ENCODE measurements at regions not wholly inside any gene's neighbourhood (a gene's known extent, or its start where the extent isn't known, plus 50 kb on each side); places are given as distances from the start of the nearest gene placed in this dataset.

DNA sequence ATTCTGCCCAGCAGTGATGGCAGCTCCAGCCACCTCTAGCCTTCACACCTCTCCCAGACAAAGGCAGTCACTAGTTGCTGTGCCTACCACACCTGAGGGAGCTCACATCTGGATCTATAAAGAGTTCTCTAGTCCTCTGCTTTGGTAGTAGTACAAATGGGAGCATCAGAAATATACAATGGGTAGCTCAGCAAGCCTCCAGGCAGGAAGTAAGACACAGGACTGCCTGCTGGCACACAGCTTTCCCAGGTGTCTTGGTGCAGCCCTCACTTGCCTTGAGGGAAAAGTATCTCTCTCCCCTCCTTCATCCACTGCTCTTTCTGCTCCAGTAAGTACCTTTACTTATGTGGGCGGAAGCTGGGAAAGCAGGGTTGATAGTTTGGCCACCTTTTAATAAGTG lies 212.9 kb upstream of the SLC7A11 start:
- H3K27ac Mint-ChIP-seq (ENCODE audit: unreplicated experiment) = no peak overlapping the region
- no peaks in the 10 kb centered on the region for H3K4me1 Mint-ChIP-seq (ENCODE audit: unreplicated experiment)

GRCh38 chr4:138452826-138453225 lies 210.7 kb upstream of the SLC7A11 start:
- H3K27me3 Mint-ChIP-seq (ENCODE audit: unreplicated experiment) = no peaks in the 10 kb centered on the region
- H3K4me3 Mint-ChIP-seq (ENCODE audit: unreplicated experiment) = no peak overlapping the region
- no peaks in the 10 kb centered on the region for H3K9me3 Mint-ChIP-seq (ENCODE audit: unreplicated experiment)
- DNase-seq (ENCODE audit: extremely low spot score, unreplicated experiment) = no peak
- H3K27ac Mint-ChIP-seq (ENCODE audit: unreplicated experiment) = no peak overlapping the region
- no peaks in the 10 kb centered on the region for H3K4me1 Mint-ChIP-seq (ENCODE audit: unreplicated experiment)
- H3K36me3 Mint-ChIP-seq (ENCODE audit: unreplicated experiment) = no peaks in the 10 kb centered on the region
- TF ChIP-seq, protein P1, sequence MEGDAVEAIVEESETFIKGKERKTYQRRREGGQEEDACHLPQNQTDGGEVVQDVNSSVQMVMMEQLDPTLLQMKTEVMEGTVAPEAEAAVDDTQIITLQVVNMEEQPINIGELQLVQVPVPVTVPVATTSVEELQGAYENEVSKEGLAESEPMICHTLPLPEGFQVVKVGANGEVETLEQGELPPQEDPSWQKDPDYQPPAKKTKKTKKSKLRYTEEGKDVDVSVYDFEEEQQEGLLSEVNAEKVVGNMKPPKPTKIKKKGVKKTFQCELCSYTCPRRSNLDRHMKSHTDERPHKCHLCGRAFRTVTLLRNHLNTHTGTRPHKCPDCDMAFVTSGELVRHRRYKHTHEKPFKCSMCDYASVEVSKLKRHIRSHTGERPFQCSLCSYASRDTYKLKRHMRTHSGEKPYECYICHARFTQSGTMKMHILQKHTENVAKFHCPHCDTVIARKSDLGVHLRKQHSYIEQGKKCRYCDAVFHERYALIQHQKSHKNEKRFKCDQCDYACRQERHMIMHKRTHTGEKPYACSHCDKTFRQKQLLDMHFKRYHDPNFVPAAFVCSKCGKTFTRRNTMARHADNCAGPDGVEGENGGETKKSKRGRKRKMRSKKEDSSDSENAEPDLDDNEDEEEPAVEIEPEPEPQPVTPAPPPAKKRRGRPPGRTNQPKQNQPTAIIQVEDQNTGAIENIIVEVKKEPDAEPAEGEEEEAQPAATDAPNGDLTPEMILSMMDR (IDR thresholded peaks at IDR 0.05) = no peak

More for the DNA sequence above, 212.9 kb upstream of the SLC7A11 start:
- H3K27me3 Mint-ChIP-seq (ENCODE audit: unreplicated experiment) = no peaks in the 10 kb centered on the region
- H3K9me3 Mint-ChIP-seq (ENCODE audit: unreplicated experiment) = no peaks in the 10 kb centered on the region
- H3K36me3 Mint-ChIP-seq (ENCODE audit: unreplicated experiment) = no peaks in the 10 kb centered on the region
- H3K4me3 Mint-ChIP-seq (ENCODE audit: unreplicated experiment) = no peak overlapping the region
- no peak for DNase-seq (ENCODE audit: extremely low spot score, unreplicated experiment)
- TF ChIP-seq, protein P1 (IDR thresholded peaks at IDR 0.05) = no peak

DNA sequence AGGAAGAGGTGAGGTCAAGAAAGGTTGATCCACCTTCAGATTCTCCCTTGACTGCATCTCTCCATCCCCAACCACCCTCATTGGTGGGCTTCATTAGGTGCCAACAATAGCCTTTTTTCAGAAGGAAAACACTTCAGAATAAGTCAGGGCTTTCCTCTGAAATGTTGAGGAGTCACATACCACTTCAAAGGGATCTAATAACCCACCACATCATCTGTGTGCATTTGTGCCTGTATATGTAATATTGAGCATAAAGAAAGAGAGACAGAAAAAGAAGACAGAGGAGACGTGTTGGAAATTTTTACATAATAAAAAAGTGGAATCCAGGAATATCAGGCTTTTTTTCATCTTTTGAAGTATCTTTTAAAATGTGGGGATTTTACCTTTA lies 209.1 kb upstream of the SLC7A11 start:
- Mint-ChIP-seq H3K4me3 (ENCODE audit: unreplicated experiment) (no peak overlapping the region), H3K9me3 (ENCODE audit: unreplicated experiment) (no peaks in the 10 kb centered on the region), H3K4me1 (ENCODE audit: unreplicated experiment) (no peaks in the 10 kb centered on the region), H3K27ac (ENCODE audit: unreplicated experiment) (no peak overlapping the region), H3K36me3 (ENCODE audit: unreplicated experiment) (no peaks in the 10 kb centered on the region), H3K27me3 (ENCODE audit: unreplicated experiment) (no peaks in the 10 kb centered on the region)
- no peak for DNase-seq (ENCODE audit: extremely low spot score, unreplicated experiment)
- TF ChIP-seq, protein P1 (IDR thresholded peaks at IDR 0.05) = no peak

DNA sequence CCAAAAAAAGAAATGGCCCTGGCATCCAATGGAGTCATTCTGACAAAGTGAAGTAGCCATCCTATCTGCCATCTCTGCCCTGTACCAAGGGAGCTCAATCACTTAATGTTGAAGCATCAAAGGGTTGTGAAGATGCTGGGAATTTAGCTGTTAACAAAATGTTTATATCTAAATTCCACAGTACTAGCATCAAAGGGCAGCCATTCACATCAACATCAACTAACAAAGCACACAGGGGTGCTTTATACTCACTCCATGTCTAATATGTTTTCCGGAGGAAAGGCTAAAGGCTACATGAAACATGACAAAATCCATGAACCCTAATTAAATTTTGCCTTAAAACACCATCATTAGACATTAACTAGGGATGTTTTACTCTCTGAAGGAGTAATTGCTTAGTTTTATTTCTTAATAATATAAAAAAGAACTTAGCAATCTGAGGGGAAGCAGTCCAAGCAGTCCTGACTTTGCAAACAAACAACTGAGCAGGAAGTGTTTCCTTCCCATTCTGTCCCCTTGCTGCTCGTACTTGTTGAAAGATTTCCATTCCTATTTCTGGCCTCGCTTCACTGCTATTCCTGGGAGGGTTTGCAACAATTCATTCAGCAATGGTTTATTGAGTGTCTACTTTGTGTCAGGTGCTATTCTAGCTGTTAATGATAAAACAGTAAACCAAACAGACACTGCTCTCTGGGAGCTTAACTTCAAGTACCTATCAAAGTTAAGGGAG lies 208.6 kb upstream of the SLC7A11 start:
- Mint-ChIP-seq H3K27me3 (ENCODE audit: unreplicated experiment) (no peaks in the 10 kb centered on the region), H3K9me3 (ENCODE audit: unreplicated experiment) (no peaks in the 10 kb centered on the region), H3K4me3 (ENCODE audit: unreplicated experiment) (no peak overlapping the region), H3K27ac (ENCODE audit: unreplicated experiment) (no peak overlapping the region), H3K36me3 (ENCODE audit: unreplicated experiment) (no peaks in the 10 kb centered on the region), H3K4me1 (ENCODE audit: unreplicated experiment) (no peaks in the 10 kb centered on the region)
- TF ChIP-seq, protein P1 (IDR thresholded peaks at IDR 0.05) = no peak
- DNase-seq (ENCODE audit: extremely low spot score, unreplicated experiment) = no peak

DNA sequence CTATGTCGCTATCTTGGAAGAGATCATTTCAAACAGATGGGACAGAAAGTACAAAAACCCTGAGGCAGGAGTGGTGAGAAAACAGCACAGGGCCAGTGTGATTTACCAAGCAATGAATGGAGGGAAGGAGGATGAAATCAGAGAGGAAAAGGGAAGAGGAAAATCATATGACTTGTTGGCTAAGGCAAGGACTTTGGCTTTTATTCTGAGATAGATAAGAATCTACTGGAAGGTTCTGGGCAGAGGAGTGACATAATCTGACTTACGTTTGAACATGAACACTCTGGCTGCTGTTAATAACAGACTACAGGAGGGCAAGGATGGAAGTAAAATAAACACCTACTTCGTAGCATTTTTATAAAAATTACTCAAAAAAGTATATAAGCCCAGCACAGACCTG lies 207.8 kb upstream of the SLC7A11 start:
- H3K4me1 Mint-ChIP-seq (ENCODE audit: unreplicated experiment) = peaks cover 3% of the 10 kb centered on the region

More for the DNA sequence above, 207.8 kb upstream of the SLC7A11 start:
- TF ChIP-seq, protein P1 (IDR thresholded peaks at IDR 0.05) = no peak
- Mint-ChIP-seq H3K36me3 (ENCODE audit: unreplicated experiment) (no peaks in the 10 kb centered on the region), H3K9me3 (ENCODE audit: unreplicated experiment) (no peaks in the 10 kb centered on the region), H3K4me3 (ENCODE audit: unreplicated experiment) (no peak overlapping the region), H3K27ac (ENCODE audit: unreplicated experiment) (no peak overlapping the region), H3K27me3 (ENCODE audit: unreplicated experiment) (no peaks in the 10 kb centered on the region)
- no peak for DNase-seq (ENCODE audit: extremely low spot score, unreplicated experiment)
